ENCODE measurements at regions not wholly inside any gene's neighbourhood (a gene's known extent, or its start where the extent isn't known, plus 50 kb on each side); places are given as distances from the start of the nearest gene placed in this dataset.

GRCh38 chr7:89559596-89559995 lies 594.7 kb upstream of the STEAP1 start:
- no peak overlapping the region for H3K27ac Mint-ChIP-seq
- H3K4me3 Mint-ChIP-seq, result no peak overlapping the region
- H3K27me3 Mint-ChIP-seq (ENCODE audit: low read depth), result no peaks in the 10 kb centered on the region
- ChIA-PET CTCF (no interaction called here), POLR2A (no interaction called here)
- H3K9me3 Mint-ChIP-seq, result no peaks in the 10 kb centered on the region
- no peak for ATAC-seq
- TF ChIP-seq ZNF416 (CRISPR knock-in tag; IDR thresholded peaks at IDR 0.05), result no peak
- TF ChIP-seq, protein P1, sequence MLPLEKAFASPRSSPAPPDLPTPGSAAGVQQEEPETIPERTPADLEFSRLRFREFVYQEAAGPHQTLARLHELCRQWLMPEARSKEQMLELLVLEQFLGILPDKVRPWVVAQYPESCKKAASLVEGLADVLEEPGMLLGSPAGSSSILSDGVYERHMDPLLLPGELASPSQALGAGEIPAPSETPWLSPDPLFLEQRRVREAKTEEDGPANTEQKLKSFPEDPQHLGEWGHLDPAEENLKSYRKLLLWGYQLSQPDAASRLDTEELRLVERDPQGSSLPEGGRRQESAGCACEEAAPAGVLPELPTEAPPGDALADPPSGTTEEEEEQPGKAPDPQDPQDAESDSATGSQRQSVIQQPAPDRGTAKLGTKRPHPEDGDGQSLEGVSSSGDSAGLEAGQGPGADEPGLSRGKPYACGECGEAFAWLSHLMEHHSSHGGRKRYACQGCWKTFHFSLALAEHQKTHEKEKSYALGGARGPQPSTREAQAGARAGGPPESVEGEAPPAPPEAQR (CRISPR knock-in tag; IDR thresholded peaks at IDR 0.05), result no peak
- no peak for TF ChIP-seq SMAD3 (CRISPR knock-in tag; IDR thresholded peaks at IDR 0.05; ENCODE audit: borderline replicate concordance)
- no peak for TF ChIP-seq TCF7 (CRISPR knock-in tag; IDR thresholded peaks at IDR 0.05; ENCODE audit: low read depth)
- no peak for TF ChIP-seq ZNF532 (CRISPR knock-in tag; IDR thresholded peaks at IDR 0.05; ENCODE audit: borderline replicate concordance)
- TF ChIP-seq CREB1 (CRISPR knock-in tag; IDR thresholded peaks at IDR 0.05), result no peak
- no peak for TF ChIP-seq ATF1 (CRISPR knock-in tag; IDR thresholded peaks at IDR 0.05)
- no peak for TF ChIP-seq ZNF423 (CRISPR knock-in tag; IDR thresholded peaks at IDR 0.05)
- TF ChIP-seq, protein P2, sequence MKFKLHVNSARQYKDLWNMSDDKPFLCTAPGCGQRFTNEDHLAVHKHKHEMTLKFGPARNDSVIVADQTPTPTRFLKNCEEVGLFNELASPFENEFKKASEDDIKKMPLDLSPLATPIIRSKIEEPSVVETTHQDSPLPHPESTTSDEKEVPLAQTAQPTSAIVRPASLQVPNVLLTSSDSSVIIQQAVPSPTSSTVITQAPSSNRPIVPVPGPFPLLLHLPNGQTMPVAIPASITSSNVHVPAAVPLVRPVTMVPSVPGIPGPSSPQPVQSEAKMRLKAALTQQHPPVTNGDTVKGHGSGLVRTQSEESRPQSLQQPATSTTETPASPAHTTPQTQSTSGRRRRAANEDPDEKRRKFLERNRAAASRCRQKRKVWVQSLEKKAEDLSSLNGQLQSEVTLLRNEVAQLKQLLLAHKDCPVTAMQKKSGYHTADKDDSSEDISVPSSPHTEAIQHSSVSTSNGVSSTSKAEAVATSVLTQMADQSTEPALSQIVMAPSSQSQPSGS (CRISPR knock-in tag; IDR thresholded peaks at IDR 0.05; ENCODE audit: borderline replicate concordance, low read depth), result no peak
- TF ChIP-seq, protein P3, sequence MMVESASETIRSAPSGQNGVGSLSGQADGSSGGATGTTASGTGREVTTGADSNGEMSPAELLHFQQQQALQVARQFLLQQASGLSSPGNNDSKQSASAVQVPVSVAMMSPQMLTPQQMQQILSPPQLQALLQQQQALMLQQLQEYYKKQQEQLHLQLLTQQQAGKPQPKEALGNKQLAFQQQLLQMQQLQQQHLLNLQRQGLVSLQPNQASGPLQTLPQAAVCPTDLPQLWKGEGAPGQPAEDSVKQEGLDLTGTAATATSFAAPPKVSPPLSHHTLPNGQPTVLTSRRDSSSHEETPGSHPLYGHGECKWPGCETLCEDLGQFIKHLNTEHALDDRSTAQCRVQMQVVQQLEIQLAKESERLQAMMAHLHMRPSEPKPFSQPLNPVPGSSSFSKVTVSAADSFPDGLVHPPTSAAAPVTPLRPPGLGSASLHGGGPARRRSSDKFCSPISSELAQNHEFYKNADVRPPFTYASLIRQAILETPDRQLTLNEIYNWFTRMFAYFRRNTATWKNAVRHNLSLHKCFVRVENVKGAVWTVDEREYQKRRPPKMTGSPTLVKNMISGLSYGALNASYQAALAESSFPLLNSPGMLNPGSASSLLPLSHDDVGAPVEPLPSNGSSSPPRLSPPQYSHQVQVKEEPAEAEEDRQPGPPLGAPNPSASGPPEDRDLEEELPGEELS (CRISPR knock-in tag; IDR thresholded peaks at IDR 0.05), result no peak
- no peak for TF ChIP-seq ZNF671 (CRISPR knock-in tag; IDR thresholded peaks at IDR 0.05)
- no peak for TF ChIP-seq CREM (CRISPR knock-in tag; IDR thresholded peaks at IDR 0.05)
- TF ChIP-seq SMAD4 (CRISPR knock-in tag; IDR thresholded peaks at IDR 0.05), result no peak
- no peak for TF ChIP-seq MAX (CRISPR knock-in tag; IDR thresholded peaks at IDR 0.05)
- no peak for TF ChIP-seq CDX4 (CRISPR knock-in tag; IDR thresholded peaks at IDR 0.05; ENCODE audit: borderline replicate concordance)
- no peak for TF ChIP-seq EMX1 (CRISPR knock-in tag; IDR thresholded peaks at IDR 0.05)
- TF ChIP-seq IRF1 (CRISPR knock-in tag; IDR thresholded peaks at IDR 0.05), result no peak
- TF ChIP-seq, protein P4, sequence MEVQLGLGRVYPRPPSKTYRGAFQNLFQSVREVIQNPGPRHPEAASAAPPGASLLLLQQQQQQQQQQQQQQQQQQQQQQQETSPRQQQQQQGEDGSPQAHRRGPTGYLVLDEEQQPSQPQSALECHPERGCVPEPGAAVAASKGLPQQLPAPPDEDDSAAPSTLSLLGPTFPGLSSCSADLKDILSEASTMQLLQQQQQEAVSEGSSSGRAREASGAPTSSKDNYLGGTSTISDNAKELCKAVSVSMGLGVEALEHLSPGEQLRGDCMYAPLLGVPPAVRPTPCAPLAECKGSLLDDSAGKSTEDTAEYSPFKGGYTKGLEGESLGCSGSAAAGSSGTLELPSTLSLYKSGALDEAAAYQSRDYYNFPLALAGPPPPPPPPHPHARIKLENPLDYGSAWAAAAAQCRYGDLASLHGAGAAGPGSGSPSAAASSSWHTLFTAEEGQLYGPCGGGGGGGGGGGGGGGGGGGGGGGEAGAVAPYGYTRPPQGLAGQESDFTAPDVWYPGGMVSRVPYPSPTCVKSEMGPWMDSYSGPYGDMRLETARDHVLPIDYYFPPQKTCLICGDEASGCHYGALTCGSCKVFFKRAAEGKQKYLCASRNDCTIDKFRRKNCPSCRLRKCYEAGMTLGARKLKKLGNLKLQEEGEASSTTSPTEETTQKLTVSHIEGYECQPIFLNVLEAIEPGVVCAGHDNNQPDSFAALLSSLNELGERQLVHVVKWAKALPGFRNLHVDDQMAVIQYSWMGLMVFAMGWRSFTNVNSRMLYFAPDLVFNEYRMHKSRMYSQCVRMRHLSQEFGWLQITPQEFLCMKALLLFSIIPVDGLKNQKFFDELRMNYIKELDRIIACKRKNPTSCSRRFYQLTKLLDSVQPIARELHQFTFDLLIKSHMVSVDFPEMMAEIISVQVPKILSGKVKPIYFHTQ (CRISPR knock-in tag; IDR thresholded peaks at IDR 0.05), result no peak
- DNase-seq (ENCODE audit: low spot score), result no peak
- H3K36me3 Mint-ChIP-seq, result no peaks in the 10 kb centered on the region
- H3K4me1 Mint-ChIP-seq, result peaks cover 13% of the 10 kb centered on the region

All from WTC11 (cell line).